Endothelial cell (in vitro differentiated cells): ENCODE measurements at regions not wholly inside any gene's neighbourhood (a gene's known extent, or its start where the extent isn't known, plus 50 kb on each side); places are given as distances from the start of the nearest gene placed in this dataset.

Experiments
- DNase-seq: peaks from one replicate; pipeline ENCODE4 v3.0.0; 2021; ENCODE audit warnings: low spot score
- H3K27ac Mint-ChIP-seq: one replicate; pipeline ENCODE4 v1.8.0; 2021; ENCODE audit warnings: mixed read lengths, inconsistent platforms; ENCODE audit not compliant: unreplicated experiment
- H3K27me3 Mint-ChIP-seq: one replicate; pipeline ENCODE4 v1.8.0; 2021; ENCODE audit warnings: mild to moderate bottlenecking, moderate library complexity, mixed read lengths, inconsistent platforms; ENCODE audit not compliant: unreplicated experiment
- H3K36me3 Mint-ChIP-seq: one replicate; pipeline ENCODE4 v1.8.0; 2021; ENCODE audit warnings: mild to moderate bottlenecking, low read depth, mixed read lengths, inconsistent platforms; ENCODE audit not compliant: unreplicated experiment
- H3K4me1 Mint-ChIP-seq: one replicate; pipeline ENCODE4 v1.8.0; 2021; ENCODE audit warnings: mild to moderate bottlenecking, mixed read lengths, inconsistent platforms; ENCODE audit not compliant: unreplicated experiment
- H3K4me3 Mint-ChIP-seq: one replicate; pipeline ENCODE4 v1.8.0; 2021; ENCODE audit warnings: mild to moderate bottlenecking, mixed read lengths, inconsistent platforms; ENCODE audit not compliant: unreplicated experiment
- H3K9me3 Mint-ChIP-seq: one replicate; pipeline ENCODE4 v1.8.0; 2021; ENCODE audit warnings: mixed read lengths, inconsistent platforms; ENCODE audit not compliant: unreplicated experiment
- CTCF ChIP-seq: fragments of 200-600 bp; sonication (generic); IDR thresholded peaks from one replicate; pipeline ENCODE4 v1.5.0; 2021; ENCODE audit warnings: antibody characterized with exemption; ENCODE audit not compliant: unreplicated experiment

- no peak for TF ChIP-seq CTCF
- H3K27ac Mint-ChIP-seq: peak overlapping the region; percentile 48
- no peak overlapping the region for H3K4me3 Mint-ChIP-seq
- H3K27me3 Mint-ChIP-seq: no peaks in the 10 kb centered on the region
- no peaks in the 10 kb centered on the region for H3K36me3 Mint-ChIP-seq
- H3K4me1 Mint-ChIP-seq: no peaks in the 10 kb centered on the region
- DNase-seq: no peak
- H3K9me3 Mint-ChIP-seq: no peaks in the 10 kb centered on the region
These were observed 103.8 kb upstream of the UBE2E1 start for GRCh38 chr3:23701716-23702597.

DNA sequence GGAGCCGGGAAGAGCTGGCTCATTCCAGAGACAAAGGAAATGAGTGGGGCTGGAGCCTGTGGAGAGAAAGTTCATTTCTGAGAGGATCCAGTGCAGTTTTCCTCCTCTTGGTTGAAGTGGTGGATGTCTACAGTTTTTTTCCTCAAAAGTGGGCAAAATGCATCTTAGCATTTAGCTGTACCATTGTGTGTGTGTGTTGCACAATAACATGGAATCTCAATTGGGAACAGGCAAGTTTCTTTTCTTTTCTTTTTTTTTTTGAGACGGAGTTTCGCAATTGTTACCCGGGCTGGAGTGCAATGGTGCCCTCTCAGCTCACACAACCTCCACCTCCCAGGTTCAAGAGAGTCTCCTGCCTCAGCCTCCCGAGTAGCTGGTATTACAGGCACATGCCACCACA is 101.5 kb upstream of the UBE2E1 start:
- H3K27ac Mint-ChIP-seq: no peak overlapping the region
- no peaks in the 10 kb centered on the region for H3K27me3 Mint-ChIP-seq
- H3K36me3 Mint-ChIP-seq: no peaks in the 10 kb centered on the region
- no peak for TF ChIP-seq CTCF
- no peak for DNase-seq
- H3K4me3 Mint-ChIP-seq: no peak overlapping the region
- no peaks in the 10 kb centered on the region for H3K4me1 Mint-ChIP-seq
- no peaks in the 10 kb centered on the region for H3K9me3 Mint-ChIP-seq

DNA sequence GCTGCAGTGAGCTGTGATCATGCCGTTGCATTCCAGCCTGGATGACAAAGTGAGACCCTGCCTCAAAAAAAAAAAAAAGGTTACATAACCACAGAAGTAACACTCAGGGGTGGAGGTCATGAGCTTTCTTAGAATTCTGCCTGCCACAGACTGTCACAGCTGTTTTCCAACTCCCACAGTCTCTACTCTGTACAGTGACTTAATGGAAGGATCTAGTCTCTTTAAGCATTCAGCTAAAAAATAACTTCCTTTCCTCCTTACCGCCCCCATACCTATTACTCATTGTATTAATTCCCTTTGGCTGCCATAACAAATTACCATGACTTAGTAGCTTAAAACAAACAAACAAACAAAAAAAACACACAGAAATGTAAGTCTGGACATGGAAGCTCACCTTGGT is 99.6 kb upstream of the UBE2E1 start:
- Mint-ChIP-seq H3K27me3 (no peaks in the 10 kb centered on the region), H3K4me3 (no peak overlapping the region), H3K4me1 (peaks cover 3% of the 10 kb centered on the region), H3K9me3 (no peaks in the 10 kb centered on the region), H3K36me3 (no peaks in the 10 kb centered on the region), H3K27ac (no peak overlapping the region)
- TF ChIP-seq CTCF: no peak
- DNase-seq: no peak

GRCh38 chr3:23709987-23710386 is 95.8 kb upstream of the UBE2E1 start:
- DNase-seq: no peak
- Mint-ChIP-seq H3K4me1 (peaks cover 3% of the 10 kb centered on the region), H3K9me3 (no peaks in the 10 kb centered on the region), H3K36me3 (no peaks in the 10 kb centered on the region), H3K27ac (peak overlapping the region; percentile 76), H3K27me3 (no peaks in the 10 kb centered on the region), H3K4me3 (no peak overlapping the region)
- TF ChIP-seq CTCF: no peak

GRCh38 chr3:23710555-23710954 is 95.2 kb upstream of the UBE2E1 start:
- Mint-ChIP-seq H3K27ac (peak overlapping the region; percentile 76), H3K27me3 (no peaks in the 10 kb centered on the region), H3K4me1 (peaks cover 3% of the 10 kb centered on the region), H3K9me3 (no peaks in the 10 kb centered on the region), H3K36me3 (no peaks in the 10 kb centered on the region), H3K4me3 (no peak overlapping the region)
- peak; percentile 55 for DNase-seq
- no peak for TF ChIP-seq CTCF
